ENCODE measurements at regions not wholly inside any gene's neighbourhood (a gene's known extent, or its start where the extent isn't known, plus 50 kb on each side); places are given as distances from the start of the nearest gene placed in this dataset.
"Not testable (repeated sequence)": the region's sequence is repeated elsewhere in the genome, so short reads cannot be mapped to it uniquely, and the experiment has no call there.

DNA sequence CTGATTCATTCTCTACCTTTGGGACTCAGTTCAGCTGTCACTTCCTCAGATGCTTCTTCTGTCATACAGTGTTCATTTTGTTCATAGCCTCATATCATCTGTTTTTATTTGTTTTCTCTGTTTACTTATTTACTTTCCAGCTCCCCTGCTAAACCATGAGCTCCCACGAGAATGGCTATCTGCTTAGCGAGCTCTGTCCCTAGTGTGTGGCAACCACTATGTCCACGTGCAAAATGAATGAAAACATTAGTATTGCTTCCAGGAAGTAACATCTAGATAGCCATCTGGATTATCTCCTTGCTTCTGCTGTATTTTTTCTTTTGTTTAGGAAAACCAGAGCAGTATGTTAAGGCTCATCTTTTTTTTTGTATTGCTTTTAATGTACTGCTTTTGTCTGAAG lies 417.0 kb upstream of the SLC35B3 start:
- Histone ChIP-seq H3K36me3 (no peaks in the 10 kb centered on the region), H3K4me1 (ENCODE audit: low read depth) (peaks cover 6% of the 10 kb centered on the region), H3K9me3 (ENCODE audit: low read depth) (no peaks in the 10 kb centered on the region), H3K4me3 (no peak overlapping the region), H3K27ac (no peak overlapping the region), H3K27me3 (no peaks in the 10 kb centered on the region)
- TF ChIP-seq, protein P1, sequence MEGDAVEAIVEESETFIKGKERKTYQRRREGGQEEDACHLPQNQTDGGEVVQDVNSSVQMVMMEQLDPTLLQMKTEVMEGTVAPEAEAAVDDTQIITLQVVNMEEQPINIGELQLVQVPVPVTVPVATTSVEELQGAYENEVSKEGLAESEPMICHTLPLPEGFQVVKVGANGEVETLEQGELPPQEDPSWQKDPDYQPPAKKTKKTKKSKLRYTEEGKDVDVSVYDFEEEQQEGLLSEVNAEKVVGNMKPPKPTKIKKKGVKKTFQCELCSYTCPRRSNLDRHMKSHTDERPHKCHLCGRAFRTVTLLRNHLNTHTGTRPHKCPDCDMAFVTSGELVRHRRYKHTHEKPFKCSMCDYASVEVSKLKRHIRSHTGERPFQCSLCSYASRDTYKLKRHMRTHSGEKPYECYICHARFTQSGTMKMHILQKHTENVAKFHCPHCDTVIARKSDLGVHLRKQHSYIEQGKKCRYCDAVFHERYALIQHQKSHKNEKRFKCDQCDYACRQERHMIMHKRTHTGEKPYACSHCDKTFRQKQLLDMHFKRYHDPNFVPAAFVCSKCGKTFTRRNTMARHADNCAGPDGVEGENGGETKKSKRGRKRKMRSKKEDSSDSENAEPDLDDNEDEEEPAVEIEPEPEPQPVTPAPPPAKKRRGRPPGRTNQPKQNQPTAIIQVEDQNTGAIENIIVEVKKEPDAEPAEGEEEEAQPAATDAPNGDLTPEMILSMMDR (IDR thresholded peaks at IDR 0.05; ENCODE audit: low read depth, low read length) = no peak
- no peak for DNase-seq (ENCODE audit: low read depth in 1 of 2, low spot score in 1 of 2)

DNA sequence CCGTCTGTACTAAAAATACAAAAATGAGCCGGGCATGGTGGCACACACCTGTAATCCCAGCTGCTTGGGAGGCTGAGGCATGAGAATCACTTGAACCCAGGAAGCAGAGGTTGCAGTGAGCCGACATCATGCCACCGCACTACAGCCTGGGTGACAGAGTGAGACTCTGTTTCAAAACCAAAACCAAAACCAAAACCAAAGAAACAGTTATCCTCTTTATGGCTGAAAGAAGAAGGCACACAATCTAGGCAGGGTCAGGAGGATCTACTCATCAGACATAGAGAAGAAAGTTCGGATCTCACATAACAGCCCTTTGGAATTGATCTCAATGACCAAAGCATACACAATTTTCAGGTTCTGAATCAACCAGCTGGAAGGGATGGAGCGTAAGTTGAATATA lies 411.3 kb upstream of the SLC35B3 start:
- not testable (repeated sequence) for H3K4me1 ChIP-seq (ENCODE audit: low read depth); H3K4me3 ChIP-seq; H3K27me3 ChIP-seq; DNase-seq (ENCODE audit: low read depth in 1 of 2, low spot score in 1 of 2); H3K9me3 ChIP-seq (ENCODE audit: low read depth); H3K27ac ChIP-seq; H3K36me3 ChIP-seq

DNA sequence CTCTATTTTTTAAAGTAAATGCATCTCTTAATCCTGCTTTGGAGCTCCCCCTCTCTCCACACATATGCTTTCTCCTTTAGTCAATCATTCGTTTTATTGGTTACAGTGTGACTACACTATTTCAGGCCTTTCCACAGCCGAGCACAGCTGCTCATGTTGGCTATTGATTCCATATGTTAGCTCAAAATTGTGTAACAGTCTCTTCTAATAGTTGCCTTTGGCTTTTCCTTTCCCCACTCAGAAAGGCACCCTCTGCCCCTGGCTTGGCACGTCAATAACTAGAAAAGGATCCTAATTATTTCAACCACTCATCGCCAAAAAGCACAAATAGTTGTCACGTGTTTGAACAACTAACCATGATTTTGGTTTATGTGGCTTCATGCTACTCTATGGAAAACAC lies 410.3 kb upstream of the SLC35B3 start:
- TF ChIP-seq, protein P1 (IDR thresholded peaks at IDR 0.05; ENCODE audit: low read depth, low read length) = no peak
- Histone ChIP-seq H3K4me3 (no peak overlapping the region), H3K36me3 (no peaks in the 10 kb centered on the region), H3K9me3 (ENCODE audit: low read depth) (no peaks in the 10 kb centered on the region), H3K27ac (no peak overlapping the region), H3K4me1 (ENCODE audit: low read depth) (no peaks in the 10 kb centered on the region), H3K27me3 (no peaks in the 10 kb centered on the region)
- DNase-seq (ENCODE audit: low read depth in 1 of 2, low spot score in 1 of 2) = no peak

DNA sequence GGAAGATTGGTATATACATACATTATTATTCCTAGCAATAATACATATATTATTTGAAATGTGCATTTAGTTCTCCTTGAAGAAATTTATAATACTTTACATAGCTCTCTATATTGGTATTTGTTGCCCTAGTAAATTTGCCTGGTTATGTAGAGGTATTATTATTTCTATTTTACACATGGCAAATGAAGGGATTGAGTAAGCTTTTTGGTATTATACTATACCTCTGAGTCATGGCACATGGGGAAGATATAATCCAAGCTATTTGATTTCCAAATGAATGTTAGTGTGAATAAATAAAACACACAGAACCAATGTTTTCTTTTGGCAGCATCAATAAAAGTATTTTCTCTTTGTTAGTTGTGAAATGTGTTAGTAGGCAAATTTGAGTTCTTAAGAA lies 409.6 kb upstream of the SLC35B3 start:
- Histone ChIP-seq H3K27me3 (no peaks in the 10 kb centered on the region), H3K4me3 (no peak overlapping the region), H3K9me3 (ENCODE audit: low read depth) (no peaks in the 10 kb centered on the region), H3K36me3 (no peaks in the 10 kb centered on the region), H3K4me1 (ENCODE audit: low read depth) (no peaks in the 10 kb centered on the region), H3K27ac (no peak overlapping the region)
- no peak for DNase-seq (ENCODE audit: low read depth in 1 of 2, low spot score in 1 of 2)
- TF ChIP-seq, protein P1 (IDR thresholded peaks at IDR 0.05; ENCODE audit: low read depth, low read length) = no peak

DNA sequence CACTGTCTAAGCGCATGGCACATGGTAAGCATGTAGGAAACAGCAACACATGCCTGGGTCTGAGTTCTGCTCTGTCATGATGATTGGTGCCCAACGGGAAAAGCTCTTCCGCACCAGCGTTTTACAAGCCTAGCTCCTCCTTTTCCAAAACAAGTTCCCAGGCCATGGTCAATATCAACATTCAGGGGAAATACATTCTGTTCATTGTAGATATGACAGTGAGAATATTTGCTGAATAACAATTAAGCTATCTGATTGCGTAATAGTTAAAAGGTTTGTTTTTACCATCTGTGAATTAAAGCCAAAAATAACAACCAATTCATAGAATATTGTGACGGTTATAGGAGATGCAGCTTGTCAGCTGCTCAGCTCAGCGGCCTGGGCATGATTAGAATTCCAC lies 404.3 kb upstream of the SLC35B3 start:
- Histone ChIP-seq H3K27ac (no peak overlapping the region), H3K9me3 (ENCODE audit: low read depth) (no peaks in the 10 kb centered on the region), H3K4me3 (no peak overlapping the region), H3K27me3 (no peaks in the 10 kb centered on the region), H3K36me3 (no peaks in the 10 kb centered on the region), H3K4me1 (ENCODE audit: low read depth) (no peaks in the 10 kb centered on the region)
- TF ChIP-seq, protein P1 (IDR thresholded peaks at IDR 0.05; ENCODE audit: low read depth, low read length) = no peak
- DNase-seq (ENCODE audit: low read depth in 1 of 2, low spot score in 1 of 2) = no peak

DNA sequence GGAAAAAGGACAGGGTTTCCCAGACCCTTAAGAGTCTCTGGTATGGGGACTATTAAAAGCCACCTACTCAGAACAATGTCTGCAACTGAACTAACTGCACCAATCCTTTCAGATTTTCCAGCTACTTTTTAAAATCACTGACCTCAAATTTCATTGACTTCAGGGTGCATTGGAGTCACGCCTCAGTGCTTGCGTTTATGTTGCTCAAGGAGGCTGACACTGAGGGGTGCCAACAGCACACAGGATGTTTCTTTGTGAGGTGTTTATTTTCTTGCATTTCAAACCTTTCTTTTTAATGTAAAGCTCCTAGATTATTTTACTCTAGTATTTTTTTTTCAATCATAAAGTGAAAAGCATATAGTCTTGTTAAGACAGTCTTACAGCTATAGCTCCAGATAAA lies 402.0 kb upstream of the SLC35B3 start:
- H3K36me3 ChIP-seq = no peaks in the 10 kb centered on the region
- H3K27me3 ChIP-seq = no peaks in the 10 kb centered on the region
- H3K27ac ChIP-seq = no peak overlapping the region
- no peak overlapping the region for H3K4me3 ChIP-seq
- no peak for DNase-seq (ENCODE audit: low read depth in 1 of 2, low spot score in 1 of 2)
- TF ChIP-seq, protein P1 (IDR thresholded peaks at IDR 0.05; ENCODE audit: low read depth, low read length) = no peak
- H3K4me1 ChIP-seq (ENCODE audit: low read depth) = no peaks in the 10 kb centered on the region
- no peaks in the 10 kb centered on the region for H3K9me3 ChIP-seq (ENCODE audit: low read depth)

DNA sequence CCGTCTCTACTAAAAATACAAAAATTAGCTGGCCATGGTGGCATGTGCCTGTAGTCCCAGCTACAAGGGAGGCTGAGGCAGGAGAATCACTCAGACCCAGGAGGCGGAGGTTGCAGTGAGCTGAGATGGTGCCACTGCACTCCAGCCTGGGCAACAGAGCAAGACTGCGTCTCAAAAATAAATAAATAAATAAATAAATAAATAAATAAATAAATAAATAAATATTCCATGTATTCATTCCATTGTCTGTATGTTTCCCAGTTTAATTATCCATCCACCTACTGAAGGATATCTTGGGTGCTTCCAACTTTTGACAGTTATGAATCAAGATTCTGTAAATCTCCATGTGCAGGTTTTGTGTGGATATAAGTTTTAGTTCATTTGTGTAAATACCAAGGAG lies 397.4 kb upstream of the SLC35B3 start:
- not testable (repeated sequence) for H3K4me1 ChIP-seq (ENCODE audit: low read depth); H3K4me3 ChIP-seq; H3K36me3 ChIP-seq; H3K9me3 ChIP-seq (ENCODE audit: low read depth); H3K27ac ChIP-seq; H3K27me3 ChIP-seq; DNase-seq (ENCODE audit: low read depth in 1 of 2, low spot score in 1 of 2)
